ENCODE measurements at regions not wholly inside any gene's neighbourhood (a gene's known extent, or its start where the extent isn't known, plus 50 kb on each side); places are given as distances from the start of the nearest gene placed in this dataset.
"Not testable (repeated sequence)": the region's sequence is repeated elsewhere in the genome, so short reads cannot be mapped to it uniquely, and the experiment has no call there.

- intact Hi-C loops (cut with DNase I), result no loop called here
- Histone ChIP-seq H3K4me1 (no peaks in the 10 kb centered on the region), H3K27ac (no peak overlapping the region), H3K9me3 (no peaks in the 10 kb centered on the region), H3K4me3 (no peak overlapping the region), H3K27me3 (no peaks in the 10 kb centered on the region), H3K36me3 (replicated peaks in 1 of 2; ENCODE audit: insufficient read depth in 1 of 2, low read depth in 2 of 2) (no peaks in the 10 kb centered on the region)
- 83 to 90% methylated on average over 4 of the region's 4 CpGs for WGBS, 2 donors
- no peak for ATAC-seq
- DNase-seq, result no peak
- TF ChIP-seq POLR2A (IDR thresholded peaks at IDR 0.05), result no peak
- TF ChIP-seq CTCF (IDR thresholded peaks at IDR 0.05), result no peak
These were observed 293.7 kb upstream of the CLEC14A start for GRCh38 chr14:38549564-38549963.

- Histone ChIP-seq H3K4me3 (no peak overlapping the region), H3K27ac (no peak overlapping the region), H3K9me3 (no peaks in the 10 kb centered on the region), H3K27me3 (no peaks in the 10 kb centered on the region), H3K36me3 (replicated peaks in 1 of 2; ENCODE audit: insufficient read depth in 1 of 2, low read depth in 2 of 2) (no peaks in the 10 kb centered on the region), H3K4me1 (no peaks in the 10 kb centered on the region)
- 62 to 83% methylated on average over 2 of the region's 2 CpGs for WGBS, 2 donors
- intact Hi-C loops (cut with DNase I), result no loop called here
- no peak for DNase-seq
- TF ChIP-seq CTCF (IDR thresholded peaks at IDR 0.05) (no peak), POLR2A (IDR thresholded peaks at IDR 0.05) (no peak)
- no peak for ATAC-seq
These were observed 292.1 kb upstream of the CLEC14A start for GRCh38 chr14:38547961-38548490.

- no peak for ATAC-seq
These were observed 291.1 kb upstream of the CLEC14A start for GRCh38 chr14:38546932-38547551.

GRCh38 chr14:38544776-38545175 lies 288.9 kb upstream of the CLEC14A start:
- ATAC-seq (no peak), DNase-seq (no peak)
- WGBS, 2 donors, result 79 to 86% methylated on average over 2 of the region's 2 CpGs
- H3K27ac ChIP-seq, result no peak overlapping the region
- H3K9me3 ChIP-seq, result no peaks in the 10 kb centered on the region
- H3K4me1 ChIP-seq, result no peaks in the 10 kb centered on the region
- intact Hi-C loops (cut with DNase I), result no loop called here
- H3K36me3 ChIP-seq (replicated peaks in 1 of 2; ENCODE audit: insufficient read depth in 1 of 2, low read depth in 2 of 2), result no peaks in the 10 kb centered on the region
- TF ChIP-seq CTCF (IDR thresholded peaks at IDR 0.05) (no peak), POLR2A (IDR thresholded peaks at IDR 0.05) (no peak)
- no peaks in the 10 kb centered on the region for H3K27me3 ChIP-seq
- no peak overlapping the region for H3K4me3 ChIP-seq

More at GRCh38 chr14:38546932-38547551, 291.1 kb upstream of the CLEC14A start:
- H3K27ac ChIP-seq, result no peak overlapping the region
- H3K36me3 ChIP-seq (replicated peaks in 1 of 2; ENCODE audit: insufficient read depth in 1 of 2, low read depth in 2 of 2), result no peaks in the 10 kb centered on the region
- H3K4me3 ChIP-seq, result no peak overlapping the region
- no peaks in the 10 kb centered on the region for H3K27me3 ChIP-seq
- 62 to 84% methylated on average over 2 of the region's 2 CpGs for WGBS, 2 donors
- no peaks in the 10 kb centered on the region for H3K9me3 ChIP-seq
- no peaks in the 10 kb centered on the region for H3K4me1 ChIP-seq
- no peak for TF ChIP-seq POLR2A (IDR thresholded peaks at IDR 0.05)
- TF ChIP-seq CTCF (IDR thresholded peaks at IDR 0.05), result no peak
- DNase-seq, result no peak
- intact Hi-C loops (cut with DNase I), result no loop called here

GRCh38 chr14:38543851-38544250 lies 288.0 kb upstream of the CLEC14A start:
- H3K4me3 ChIP-seq; H3K4me1 ChIP-seq; H3K27ac ChIP-seq; H3K27me3 ChIP-seq; intact Hi-C loops (cut with DNase I); DNase-seq; H3K9me3 ChIP-seq; ATAC-seq; H3K36me3 ChIP-seq (replicated peaks in 1 of 2; ENCODE audit: insufficient read depth in 1 of 2, low read depth in 2 of 2): not testable (repeated sequence)
- 81% methylated on average over 5 of the region's 5 CpGs for WGBS, 2 donors

GRCh38 chr14:38538053-38538452 lies 282.2 kb upstream of the CLEC14A start:
- ATAC-seq; H3K36me3 ChIP-seq (replicated peaks in 1 of 2; ENCODE audit: insufficient read depth in 1 of 2, low read depth in 2 of 2); H3K9me3 ChIP-seq; DNase-seq; H3K27me3 ChIP-seq; intact Hi-C loops (cut with DNase I); H3K4me1 ChIP-seq; H3K27ac ChIP-seq; H3K4me3 ChIP-seq: not testable (repeated sequence)
- 53 to 59% methylated on average over 5 of the region's 5 CpGs for WGBS, 2 donors

Measured in body of pancreas (tissue), 4 donors.